ENCODE measurements at regions not wholly inside any gene's neighbourhood (a gene's known extent, or its start where the extent isn't known, plus 50 kb on each side); places are given as distances from the start of the nearest gene placed in this dataset.

GRCh38 chr15:62929000-62929357 is 113.6 kb upstream of the TPM1 start:
- TF ChIP-seq CTCF (conservative IDR thresholded peaks at IDR 0.05; ENCODE audit: low read depth, low read length) = no peak
- no peak for TF ChIP-seq EZH2 (IDR thresholded peaks at IDR 0.05; ENCODE audit: borderline replicate concordance, low read depth, low read length, poor library complexity, severe bottlenecking)

Data from A673 (cell line).